ENCODE measurements at regions not wholly inside any gene's neighbourhood (a gene's known extent, or its start where the extent isn't known, plus 50 kb on each side); places are given as distances from the start of the nearest gene placed in this dataset.

GRCh38 chr17:71252436-71252835 lies 868.4 kb upstream of the SOX9 start:
- H3K36me3 ChIP-seq: no peaks in the 10 kb centered on the region
- no peak overlapping the region for H3K27ac ChIP-seq
- no peak for TF ChIP-seq CTCF (IDR thresholded peaks at IDR 0.05)

GRCh38 chr17:71257096-71257495 lies 863.7 kb upstream of the SOX9 start:
- no peaks in the 10 kb centered on the region for H3K36me3 ChIP-seq
- no peaks in the 10 kb centered on the region for H3K9me3 ChIP-seq
- H3K27me3 ChIP-seq: no peaks in the 10 kb centered on the region
- H3K4me3 ChIP-seq (ENCODE audit: low read depth in 1 of 2, low read length in 1 of 2): no peak overlapping the region
- no peak for TF ChIP-seq CTCF (IDR thresholded peaks at IDR 0.05)
- no peaks in the 10 kb centered on the region for H3K4me1 ChIP-seq (ENCODE audit: control insufficient read depth in 1 of 2, insufficient read depth in 1 of 2, low read depth in 1 of 2, low read length in 1 of 2)
- no peak overlapping the region for H3K27ac ChIP-seq

More at GRCh38 chr17:71252436-71252835, 868.4 kb upstream of the SOX9 start:
- no peaks in the 10 kb centered on the region for H3K27me3 ChIP-seq
- H3K9me3 ChIP-seq: no peaks in the 10 kb centered on the region
- no peaks in the 10 kb centered on the region for H3K4me1 ChIP-seq (ENCODE audit: control insufficient read depth in 1 of 2, insufficient read depth in 1 of 2, low read depth in 1 of 2, low read length in 1 of 2)
- H3K4me3 ChIP-seq (ENCODE audit: low read depth in 1 of 2, low read length in 1 of 2): no peak overlapping the region

GRCh38 chr17:71260366-71260940 lies 860.4 kb upstream of the SOX9 start:
- Histone ChIP-seq H3K4me1 (ENCODE audit: control insufficient read depth in 1 of 2, insufficient read depth in 1 of 2, low read depth in 1 of 2, low read length in 1 of 2) (no peaks in the 10 kb centered on the region), H3K4me3 (ENCODE audit: low read depth in 1 of 2, low read length in 1 of 2) (no peak overlapping the region)

GRCh38 chr17:71262586-71262985 lies 858.2 kb upstream of the SOX9 start:
- no peak for TF ChIP-seq CTCF (IDR thresholded peaks at IDR 0.05)
- H3K27me3 ChIP-seq: no peaks in the 10 kb centered on the region
- no peaks in the 10 kb centered on the region for H3K36me3 ChIP-seq
- no peak overlapping the region for H3K4me3 ChIP-seq (ENCODE audit: low read depth in 1 of 2, low read length in 1 of 2)
- no peak overlapping the region for H3K27ac ChIP-seq
- no peaks in the 10 kb centered on the region for H3K9me3 ChIP-seq
- no peaks in the 10 kb centered on the region for H3K4me1 ChIP-seq (ENCODE audit: control insufficient read depth in 1 of 2, insufficient read depth in 1 of 2, low read depth in 1 of 2, low read length in 1 of 2)

More at GRCh38 chr17:71260366-71260940, 860.4 kb upstream of the SOX9 start:
- Histone ChIP-seq H3K9me3 (no peaks in the 10 kb centered on the region), H3K27me3 (no peaks in the 10 kb centered on the region), H3K36me3 (no peaks in the 10 kb centered on the region), H3K27ac (no peak overlapping the region)
- TF ChIP-seq CTCF (IDR thresholded peaks at IDR 0.05): no peak

GRCh38 chr17:71267668-71268067 lies 853.2 kb upstream of the SOX9 start:
- H3K27ac ChIP-seq: no peak overlapping the region
- no peaks in the 10 kb centered on the region for H3K36me3 ChIP-seq
- no peak overlapping the region for H3K4me3 ChIP-seq (ENCODE audit: low read depth in 1 of 2, low read length in 1 of 2)
- no peaks in the 10 kb centered on the region for H3K9me3 ChIP-seq
- no peak for TF ChIP-seq CTCF (IDR thresholded peaks at IDR 0.05)
- no peaks in the 10 kb centered on the region for H3K27me3 ChIP-seq
- no peaks in the 10 kb centered on the region for H3K4me1 ChIP-seq (ENCODE audit: control insufficient read depth in 1 of 2, insufficient read depth in 1 of 2, low read depth in 1 of 2, low read length in 1 of 2)

GRCh38 chr17:71269201-71269600 lies 851.6 kb upstream of the SOX9 start:
- Histone ChIP-seq H3K9me3 (no peaks in the 10 kb centered on the region), H3K27ac (no peak overlapping the region), H3K4me3 (ENCODE audit: low read depth in 1 of 2, low read length in 1 of 2) (no peak overlapping the region), H3K36me3 (no peaks in the 10 kb centered on the region), H3K27me3 (no peaks in the 10 kb centered on the region), H3K4me1 (ENCODE audit: control insufficient read depth in 1 of 2, insufficient read depth in 1 of 2, low read depth in 1 of 2, low read length in 1 of 2) (no peaks in the 10 kb centered on the region)
- TF ChIP-seq CTCF (IDR thresholded peaks at IDR 0.05): no peak
